NCI-H1105 (cell line): ENCODE measurements at regions not wholly inside any gene's neighbourhood (a gene's known extent, or its start where the extent isn't known, plus 50 kb on each side); places are given as distances from the start of the nearest gene placed in this dataset.

Experiments
- DNase-seq: peaks from one replicate; lab custom pipeline; 2025; lab: John Stamatoyannopoulos, UW

DNA sequence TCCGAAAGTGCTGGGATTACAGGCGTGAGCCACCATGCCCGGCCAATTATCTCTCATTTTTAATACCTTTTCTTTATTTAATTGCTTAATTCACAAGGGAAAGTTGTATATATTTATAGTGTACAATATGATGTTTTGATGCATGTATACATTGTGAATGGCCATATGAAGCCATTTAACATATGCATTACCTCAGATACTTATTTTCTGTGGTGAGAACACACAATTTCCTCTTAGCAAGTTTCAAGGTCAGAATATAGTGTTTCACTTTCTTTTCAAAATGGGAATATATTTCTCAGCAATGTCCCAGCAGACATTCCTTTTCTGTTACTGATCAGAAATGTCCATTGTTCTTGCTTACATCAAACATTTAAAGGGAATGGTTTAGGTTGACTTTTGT, 1596.3 kb downstream of the MAT2B start:
- DNase-seq: no peak

DNA sequence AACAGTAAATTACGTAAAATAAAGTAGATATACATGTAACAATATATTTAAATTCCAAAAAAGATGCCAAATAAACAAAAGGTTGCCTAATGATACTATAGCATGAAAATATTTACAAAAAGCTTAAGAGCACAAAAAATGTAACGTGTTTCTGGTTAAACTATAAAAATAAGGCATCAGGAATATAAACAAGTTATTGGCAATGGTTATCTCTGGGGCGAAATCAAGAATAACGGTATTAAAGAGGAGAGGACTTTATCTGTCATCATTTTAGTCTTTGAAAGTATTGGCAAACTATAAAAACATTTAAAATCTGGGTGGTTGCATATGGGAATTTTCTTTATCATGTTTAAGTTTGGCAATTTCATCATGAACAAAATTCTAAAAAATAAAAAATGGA, 1599.2 kb downstream of the MAT2B start:
- no peak for DNase-seq

DNA sequence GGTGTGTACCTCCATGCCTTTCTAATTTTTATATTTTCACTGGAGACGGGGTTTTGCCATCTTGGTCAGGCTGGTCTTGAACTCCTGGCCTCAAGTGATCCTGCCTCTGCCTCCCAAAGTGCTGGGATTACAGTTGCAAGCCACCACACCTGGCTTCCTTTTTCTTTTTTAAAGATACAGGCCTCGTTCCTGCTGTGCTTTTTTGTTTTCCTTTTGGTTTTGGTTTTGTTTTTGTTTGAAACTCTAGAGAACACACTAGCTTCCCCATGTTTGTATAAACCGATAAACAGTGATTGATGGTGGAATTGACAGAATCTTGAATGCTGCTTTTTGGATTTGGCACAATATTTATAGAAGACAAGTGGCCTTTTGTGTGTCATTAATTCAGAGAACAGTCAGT, 1603.4 kb downstream of the MAT2B start:
- no peak for DNase-seq

DNA sequence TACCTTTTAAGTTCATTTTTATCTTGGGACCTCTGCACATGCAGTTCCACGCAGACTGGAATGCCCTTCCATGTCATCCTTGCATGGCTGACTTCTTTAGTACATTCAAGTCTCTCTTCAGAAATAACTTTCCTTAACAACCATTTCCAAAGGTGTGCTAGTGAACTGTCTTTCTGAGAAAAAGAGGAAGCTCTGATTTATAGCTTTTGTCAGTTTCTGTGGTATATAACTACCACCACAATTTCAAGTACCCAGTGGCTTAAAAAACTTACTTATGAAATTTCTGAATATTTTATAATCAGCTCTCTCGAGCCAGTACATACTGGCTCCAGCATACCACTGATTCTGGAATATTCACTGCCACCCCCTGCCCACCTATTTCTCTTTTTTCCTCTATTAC, 1613.8 kb downstream of the MAT2B start:
- DNase-seq: no peak

DNA sequence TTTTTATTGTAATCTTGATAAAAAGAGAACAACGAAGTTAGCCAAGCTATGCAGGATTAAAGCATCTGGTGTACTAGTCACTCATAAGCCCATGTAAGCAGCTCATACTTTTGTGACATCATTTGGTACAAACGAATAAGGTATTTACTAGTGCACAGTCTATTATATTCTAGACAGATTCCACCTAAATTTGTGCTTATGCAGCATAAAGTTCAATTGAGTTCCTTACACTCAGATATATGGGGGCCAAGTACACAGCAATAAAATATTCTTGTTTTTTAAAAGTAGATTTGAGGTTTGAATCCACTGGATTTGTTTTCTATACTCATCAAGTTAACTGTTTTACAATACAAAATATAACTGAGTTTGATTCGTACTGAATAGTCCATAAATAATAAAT, 1621.2 kb downstream of the MAT2B start:
- DNase-seq: no peak

DNA sequence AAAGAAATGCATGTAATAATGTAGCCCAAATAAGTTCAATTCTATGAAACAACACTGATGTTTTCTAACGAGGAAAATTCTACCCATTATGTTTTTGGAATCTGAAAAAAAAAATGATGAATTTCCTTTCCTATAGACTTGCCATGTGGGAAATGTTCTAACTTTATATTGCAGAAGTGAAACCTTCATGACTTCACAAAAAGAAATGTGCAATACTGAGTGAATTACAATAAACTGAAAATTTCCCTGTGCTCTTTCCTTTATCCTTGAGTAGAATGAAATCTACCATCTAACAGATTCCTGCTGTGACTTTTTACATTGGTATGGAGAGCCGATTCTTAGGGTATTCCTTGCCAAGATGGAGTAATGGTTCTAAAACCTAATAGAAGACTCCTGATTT, 1622.5 kb downstream of the MAT2B start:
- no peak for DNase-seq

DNA sequence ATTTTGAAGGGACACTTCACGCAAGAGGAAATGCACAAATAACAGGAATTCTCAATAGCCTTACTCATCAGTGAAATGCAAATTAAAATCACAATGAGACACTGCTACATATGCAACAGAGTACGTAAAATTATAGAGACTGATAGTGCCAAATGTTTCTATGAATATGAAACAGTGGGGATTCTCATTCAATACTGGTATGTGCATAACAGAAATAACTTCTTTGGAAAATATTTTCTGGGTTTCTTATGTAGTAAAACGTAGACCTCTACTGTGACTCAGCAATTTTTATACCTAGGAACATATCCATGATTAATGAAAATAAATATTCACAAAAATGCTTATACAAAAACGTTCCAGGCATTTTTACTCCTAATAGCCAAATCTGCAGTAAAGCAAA, 1625.2 kb downstream of the MAT2B start:
- no peak for DNase-seq

DNA sequence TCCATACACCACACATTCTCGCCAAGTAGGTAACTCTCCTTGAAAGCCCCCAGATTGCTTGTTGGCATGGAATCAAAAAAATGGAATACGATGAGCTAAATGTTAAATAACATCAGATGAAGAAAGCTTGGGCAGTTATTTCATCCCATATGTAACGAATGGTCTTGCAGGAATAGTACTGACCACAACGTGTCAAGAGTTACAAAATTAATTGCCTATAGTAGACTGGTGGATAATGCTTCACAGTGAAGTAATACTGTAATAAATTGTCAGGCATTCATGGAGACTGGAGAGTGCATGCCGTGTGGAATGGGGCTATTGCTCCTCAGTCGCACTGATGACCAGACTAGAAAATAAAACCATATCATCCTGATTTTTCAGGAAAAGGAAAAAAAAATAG, 1628.7 kb downstream of the MAT2B start:
- no peak for DNase-seq

DNA sequence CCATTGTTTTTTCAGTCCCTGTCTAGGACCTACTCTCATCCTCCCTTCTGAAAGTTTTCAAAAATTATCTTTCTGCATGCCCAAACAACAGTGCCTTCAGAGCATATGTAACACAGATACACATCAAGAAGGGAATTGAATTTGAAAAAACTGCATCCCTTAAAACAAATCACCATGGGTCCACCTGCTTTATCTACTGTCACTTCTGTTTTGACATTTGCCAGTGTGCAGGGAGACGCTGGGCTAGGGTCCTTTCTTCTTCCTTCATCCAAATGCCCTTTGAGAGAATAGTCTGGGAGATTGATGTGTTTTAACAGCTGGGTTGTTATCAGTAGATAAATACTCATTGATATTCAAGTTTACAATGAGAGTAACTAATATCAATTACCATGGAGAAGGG, 1630.1 kb downstream of the MAT2B start:
- no peak for DNase-seq

DNA sequence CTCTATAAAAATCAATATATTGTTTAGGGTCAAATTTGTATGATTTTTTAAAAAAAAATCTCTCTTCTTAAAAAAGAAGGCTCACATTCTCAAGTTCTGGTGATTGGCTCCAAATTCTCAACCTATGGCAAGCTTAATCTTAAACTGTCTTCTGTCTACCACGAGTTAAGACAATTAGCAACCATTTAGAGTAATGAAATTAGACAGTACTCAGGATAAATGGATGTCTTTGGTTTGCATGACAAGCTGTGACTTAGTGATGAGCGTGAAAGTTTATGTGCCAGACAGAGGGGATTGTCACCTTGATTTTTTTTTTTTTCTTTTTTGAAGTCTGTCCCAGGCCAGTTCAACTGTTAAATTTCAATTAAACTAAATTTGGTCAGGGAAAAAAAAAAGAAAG, 1632.3 kb downstream of the MAT2B start:
- no peak for DNase-seq

DNA sequence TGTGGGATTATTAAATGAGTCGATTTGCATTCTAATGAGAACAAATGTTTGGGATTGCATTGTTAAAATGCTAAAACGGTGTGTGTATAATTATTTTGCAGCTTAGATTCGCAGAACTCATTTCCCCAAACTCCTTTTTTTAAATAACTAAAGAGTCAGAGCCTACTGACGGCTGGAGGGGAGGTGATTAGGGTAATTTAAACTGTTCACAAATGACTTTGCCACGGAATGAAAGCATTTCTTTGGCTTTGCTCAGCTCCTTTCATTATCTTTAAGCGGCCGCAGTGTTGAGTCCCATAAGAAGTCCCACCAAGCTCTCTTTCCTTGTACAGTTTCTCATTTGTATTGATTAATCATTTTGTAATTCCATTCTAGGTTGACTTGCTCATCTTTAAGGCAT, 1632.8 kb downstream of the MAT2B start:
- no peak for DNase-seq

DNA sequence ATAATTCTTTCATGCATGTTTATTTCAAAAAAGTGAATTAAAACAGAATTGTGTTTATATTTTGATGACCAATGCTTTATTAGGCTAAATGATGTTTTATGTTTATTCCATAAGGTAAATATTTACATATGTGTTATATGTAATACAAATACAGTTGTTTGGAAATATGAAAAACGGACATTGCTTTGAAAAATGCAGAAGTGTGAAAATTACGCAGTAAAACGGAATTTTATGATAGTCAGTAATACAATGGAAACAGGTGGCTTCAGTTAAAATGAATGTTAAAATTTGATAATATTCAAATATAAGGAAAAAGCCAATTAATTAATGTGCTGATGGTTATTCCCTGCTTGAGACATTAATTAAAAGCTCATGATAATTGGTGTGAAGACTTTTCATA, 1633.8 kb downstream of the MAT2B start:
- DNase-seq: no peak

DNA sequence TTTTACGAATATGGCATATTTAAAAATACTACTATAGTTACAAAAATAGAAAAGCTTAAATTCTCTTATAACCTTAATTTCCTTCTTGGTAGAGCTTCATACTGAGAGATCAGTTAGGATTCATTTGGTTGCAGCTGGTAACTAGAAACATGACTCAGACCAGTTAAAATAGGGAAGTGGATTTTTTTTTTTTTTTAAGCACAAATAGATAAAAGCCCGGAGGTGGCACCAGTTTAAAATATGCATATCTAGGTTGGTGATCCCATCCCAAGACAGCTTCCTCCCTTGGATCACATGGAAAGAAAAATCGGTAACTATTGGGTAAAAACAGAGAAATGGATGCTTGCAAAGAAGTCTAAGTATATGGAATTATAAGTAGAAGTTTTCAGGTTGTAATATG, 1634.3 kb downstream of the MAT2B start:
- DNase-seq: no peak

DNA sequence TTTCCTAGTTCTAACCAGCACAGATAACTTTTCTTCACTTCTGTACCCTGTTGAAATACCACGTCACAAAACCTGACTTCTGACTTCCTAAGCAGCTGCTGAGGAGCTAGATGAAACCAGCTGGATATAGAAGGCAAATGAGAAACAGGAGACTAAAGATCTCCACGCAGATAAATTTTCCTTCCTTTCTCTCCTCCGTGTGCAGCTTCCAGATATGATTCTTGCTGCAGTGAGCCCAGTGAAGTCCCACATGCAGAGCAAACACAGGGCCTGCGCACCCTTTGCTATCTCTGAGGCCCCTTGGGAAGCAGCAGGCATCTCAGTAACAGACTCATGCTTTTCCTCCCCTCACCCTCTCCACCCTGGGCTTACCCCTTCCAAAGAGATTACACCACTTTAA, 1638.3 kb downstream of the MAT2B start:
- no peak for DNase-seq

DNA sequence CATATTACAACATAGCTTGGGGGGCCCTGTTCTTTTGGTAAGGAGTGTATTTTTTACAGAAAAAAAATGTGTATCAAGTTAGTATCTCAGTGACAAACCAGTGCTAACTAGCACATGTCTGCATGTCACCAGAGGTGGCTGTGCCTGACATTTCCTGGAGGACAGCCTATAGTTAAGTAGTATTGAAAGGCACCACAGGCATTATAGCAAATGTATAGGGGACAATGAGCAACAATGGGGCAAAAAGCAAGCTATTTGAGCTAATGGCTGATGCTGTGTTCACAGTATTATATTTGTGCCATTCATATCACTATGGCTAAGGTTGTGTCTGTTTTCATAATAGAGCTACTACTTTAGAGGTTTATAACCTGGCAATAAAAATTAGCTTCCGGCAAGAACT, 1644.0 kb downstream of the MAT2B start:
- no peak for DNase-seq

DNA sequence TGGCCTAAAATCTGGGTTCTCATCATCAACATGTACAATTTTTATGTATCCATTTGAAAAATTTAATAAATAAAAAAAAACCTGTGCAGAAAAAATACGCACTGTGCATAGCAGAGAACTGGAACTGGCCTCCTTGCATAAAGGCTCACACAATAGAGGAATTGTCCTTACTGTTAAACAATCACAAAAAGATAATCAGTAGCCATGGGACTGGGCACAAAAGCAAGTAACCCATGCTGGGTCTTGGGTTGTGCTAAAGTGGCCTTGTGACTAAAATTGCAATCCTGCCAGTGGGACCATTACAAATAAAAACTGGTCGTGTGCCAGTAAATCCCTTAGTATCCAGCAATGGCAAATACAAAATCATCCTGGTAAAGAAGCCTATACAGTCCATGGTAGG, 1646.6 kb downstream of the MAT2B start:
- DNase-seq: no peak

DNA sequence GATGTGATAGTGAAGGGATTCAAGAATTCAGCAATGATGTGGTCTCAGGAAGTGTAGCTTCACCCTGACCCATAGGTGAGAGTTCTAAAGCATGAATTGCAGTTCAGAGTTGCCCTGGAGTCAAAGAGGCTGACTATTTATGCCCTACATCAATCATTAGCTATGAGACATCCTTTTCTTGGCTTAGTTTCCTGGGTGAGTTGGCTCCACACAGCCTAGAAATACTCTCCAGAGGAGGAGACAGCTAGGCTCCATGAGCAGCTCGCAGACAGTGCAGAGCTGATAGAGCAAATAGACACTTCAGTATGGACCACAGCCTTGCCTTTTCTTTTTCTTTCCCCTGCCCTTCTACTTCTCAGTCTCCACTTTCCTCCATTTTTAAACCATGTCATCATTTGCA, 1651.8 kb downstream of the MAT2B start:
- DNase-seq: no peak

DNA sequence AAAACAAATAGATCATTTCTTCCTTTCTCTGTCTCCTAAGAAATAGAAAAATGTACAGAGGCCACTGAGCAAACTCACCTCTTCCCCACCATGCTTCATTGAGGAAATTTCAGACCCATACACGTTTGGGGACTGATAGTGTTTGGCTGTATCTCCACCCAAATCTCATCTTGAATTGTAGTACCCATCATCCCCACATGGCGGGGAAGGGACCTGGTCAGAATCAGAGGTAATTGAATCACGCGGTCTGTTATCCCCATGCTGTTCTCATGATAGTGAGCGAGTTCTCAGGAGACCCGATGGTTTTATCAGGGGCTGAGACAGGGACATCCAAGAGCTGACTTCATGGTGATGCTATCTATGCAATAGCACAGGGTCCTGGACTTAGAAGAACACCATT, 1655.8 kb downstream of the MAT2B start:
- DNase-seq: no peak

DNA sequence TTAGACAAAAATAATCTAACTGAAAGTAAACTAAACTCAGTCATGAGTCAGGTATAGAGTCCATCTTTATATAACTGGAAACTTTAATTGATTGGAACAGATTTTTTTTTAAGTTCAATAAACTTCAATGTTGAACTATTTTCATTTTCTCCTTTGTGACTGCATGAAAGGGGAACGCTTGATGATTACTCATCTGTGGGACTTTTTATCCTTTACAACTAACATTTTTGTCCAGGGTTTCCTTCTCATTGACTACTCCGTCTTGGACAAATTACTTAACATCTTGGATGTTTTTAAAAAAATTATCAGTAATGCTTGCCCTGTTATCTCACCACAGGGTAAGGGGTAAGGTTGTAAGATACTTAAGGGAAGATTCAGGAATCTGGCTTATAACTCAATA, 1658.4 kb downstream of the MAT2B start:
- no peak for DNase-seq

DNA sequence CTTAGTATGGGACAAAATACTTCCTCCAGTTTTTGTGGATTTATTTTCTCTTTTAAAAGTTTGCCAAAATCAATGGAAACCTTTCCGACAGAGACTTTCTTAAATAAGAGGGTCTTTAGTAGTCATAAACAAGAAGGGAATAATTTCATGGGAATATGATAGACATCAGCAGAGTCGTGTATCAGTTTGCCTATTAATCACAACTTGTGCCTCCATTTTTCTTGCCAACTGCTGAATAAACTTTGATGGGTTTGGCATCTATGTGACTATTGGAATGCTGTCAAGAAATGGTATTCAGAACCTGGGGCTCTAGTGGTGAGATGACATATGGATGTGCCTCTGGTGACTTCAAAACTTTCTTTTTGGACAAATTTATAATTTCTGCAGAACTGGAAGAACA, 1668.2 kb downstream of the MAT2B start:
- no peak for DNase-seq

DNA sequence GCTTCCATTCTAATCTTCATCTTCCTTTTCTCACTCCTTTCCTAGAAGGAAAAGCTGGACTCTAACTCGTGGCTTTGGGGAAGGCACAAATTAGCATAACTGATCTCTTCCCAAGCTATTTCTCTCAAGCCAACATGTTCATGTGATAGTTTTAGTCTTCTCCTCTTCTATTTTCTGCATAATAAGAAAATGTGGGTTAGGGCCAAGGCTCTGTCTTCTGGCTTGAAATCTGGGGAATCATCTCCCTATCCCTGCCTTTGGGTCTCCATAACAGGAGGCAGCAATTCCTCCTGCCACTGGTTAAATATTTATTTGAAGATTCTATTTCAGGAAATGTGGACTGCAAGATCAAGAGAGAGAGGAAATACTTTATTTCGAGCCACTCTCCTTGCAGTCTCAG, 1669.6 kb downstream of the MAT2B start:
- no peak for DNase-seq

DNA sequence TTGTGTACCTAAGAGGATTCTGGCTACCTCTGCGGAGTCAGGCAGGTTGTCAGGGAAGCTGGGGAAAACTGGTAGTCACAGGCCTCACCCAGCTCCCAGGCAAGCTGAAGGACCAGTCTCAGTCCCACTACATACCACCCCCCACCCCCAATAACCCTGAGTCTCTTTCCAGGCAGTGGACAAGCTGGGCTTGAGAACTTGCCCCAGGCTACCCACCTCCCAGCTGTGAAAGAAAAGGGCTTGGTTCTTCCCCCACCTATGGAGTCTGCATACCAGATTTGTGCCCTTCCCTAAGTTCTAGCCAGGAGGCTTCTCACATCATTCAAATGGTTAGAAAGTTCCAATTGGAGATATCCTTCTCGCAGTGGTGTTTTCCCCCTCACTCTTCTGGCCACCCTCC, 1678.8 kb downstream of the MAT2B start:
- no peak for DNase-seq

DNA sequence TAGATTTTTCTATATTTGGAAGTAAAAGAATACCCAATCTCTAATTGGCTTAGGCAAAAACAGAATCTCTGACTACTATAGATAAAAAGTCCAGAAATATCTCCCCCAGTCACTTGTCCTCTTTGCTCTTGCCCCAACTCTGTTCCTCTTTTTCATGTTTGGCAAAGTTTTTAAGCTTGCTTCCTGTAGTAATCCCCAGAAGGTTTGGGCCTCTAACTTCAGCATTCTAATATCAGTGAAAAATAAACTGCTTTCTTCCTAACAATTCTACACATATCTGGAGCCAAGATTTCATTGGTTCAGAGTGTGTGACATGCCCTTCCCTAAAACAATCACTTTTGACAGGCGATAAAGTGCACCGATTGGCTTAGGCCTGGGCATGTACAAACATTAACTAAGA, 1680.3 kb downstream of the MAT2B start:
- no peak for DNase-seq

DNA sequence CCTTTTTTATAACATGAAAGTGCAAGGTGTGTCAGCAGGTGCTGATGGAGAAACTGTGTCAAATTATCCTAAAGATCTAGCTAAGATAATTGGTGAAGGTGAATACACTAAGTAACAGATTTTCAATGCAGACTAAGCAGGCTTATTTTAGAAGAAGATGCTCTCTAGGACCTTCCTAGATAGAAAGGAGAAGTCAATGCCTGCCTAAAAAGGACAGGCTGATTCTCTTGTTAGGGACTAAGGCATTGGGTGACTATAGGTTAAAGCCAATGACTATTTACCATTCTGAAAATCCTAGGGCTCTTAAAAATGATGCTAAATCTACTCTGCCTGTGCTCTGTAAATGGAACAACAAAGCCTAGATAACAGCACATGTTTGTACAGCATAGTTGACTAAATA, 1682.4 kb downstream of the MAT2B start:
- DNase-seq: no peak

DNA sequence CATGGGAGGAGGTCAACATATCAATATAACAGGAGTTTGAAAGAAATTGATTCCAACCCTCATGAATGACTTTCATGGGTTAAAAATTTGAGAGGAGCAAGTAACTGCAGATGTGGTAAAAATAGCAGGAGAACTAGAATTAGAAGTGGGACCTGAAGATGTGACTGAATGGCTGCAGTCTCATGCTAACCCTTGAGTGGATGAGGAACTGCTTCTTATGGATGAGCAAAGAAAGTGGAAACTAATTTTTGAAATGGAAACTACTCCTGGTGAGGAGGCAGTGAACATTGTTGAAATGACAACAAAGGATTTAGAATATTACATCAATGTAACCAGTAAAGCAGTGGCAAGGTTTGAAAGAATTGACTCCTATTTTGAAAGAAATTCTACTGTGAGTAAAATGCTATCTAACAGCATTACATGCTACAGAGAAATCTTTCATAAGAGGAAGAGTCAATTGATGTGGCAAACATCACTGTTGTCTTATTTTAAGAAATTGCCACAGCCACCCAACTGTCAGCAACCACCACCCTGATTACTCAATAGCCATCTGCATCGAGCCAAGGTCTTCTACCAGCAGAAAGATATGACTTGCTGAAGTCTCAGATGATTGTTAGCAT, 1683.2 kb downstream of the MAT2B start:
- no peak for DNase-seq
